HEK293 (cell line): ENCODE measurements at regions not wholly inside any gene's neighbourhood (a gene's known extent, or its start where the extent isn't known, plus 50 kb on each side); places are given as distances from the start of the nearest gene placed in this dataset.

Source experiments
- TCF7L2 ChIP-seq: IDR thresholded peaks from 2 replicates; pipeline ENCODE4 v1.6.1; 2011; ENCODE audit warnings: low read depth, mild to moderate bottlenecking, inconsistent platforms, low read length, moderate library complexity, borderline replicate concordance
- ZNF311 ChIP-seq: fragments of 450-650 bp; formaldehyde crosslinking; IDR thresholded peaks from 2 replicates; pipeline ENCODE4 v1.5.1; 2017; ENCODE audit warnings: missing biosample characterization, missing genetic modification characterization, borderline replicate concordance

DNA sequence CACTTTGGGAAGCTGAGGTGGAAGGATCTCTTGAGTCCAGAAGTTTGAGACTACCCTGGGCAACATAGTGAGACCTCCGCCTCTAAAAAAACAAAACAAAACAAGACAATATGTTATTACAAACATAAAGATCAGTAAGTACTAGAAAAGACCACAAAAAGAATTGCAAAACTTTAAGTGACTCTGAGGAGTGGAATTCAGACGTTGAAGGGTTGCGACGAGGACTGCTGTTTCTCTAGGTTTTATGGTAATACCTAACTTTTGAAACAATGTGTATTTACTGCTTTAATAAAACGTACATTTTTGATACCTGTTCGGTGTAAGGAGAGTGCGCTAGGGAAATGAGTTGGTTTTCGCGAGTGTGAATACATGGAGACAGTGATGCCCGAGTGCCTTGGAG lies 250.4 kb downstream of the GATA3 start:
- TF ChIP-seq TCF7L2 (no peak), ZNF311 (tag by site-specific recombination) (no peak)
